Activated T-cell treated with anti-CD3 and anti-CD28 coated beads, Interleukin-2, amount 50 U/mL, for 1 hour (primary cell): ENCODE measurements at regions not wholly inside any gene's neighbourhood (a gene's known extent, or its start where the extent isn't known, plus 50 kb on each side); places are given as distances from the start of the nearest gene placed in this dataset.
"Not testable (repeated sequence)": the region's sequence is repeated elsewhere in the genome, so short reads cannot be mapped to it uniquely, and the experiment has no call there.

Experiments used
- DNase-seq: peaks from one replicate; pipeline ENCODE4 v3.0.0-alpha.2; 2020

GRCh38 chr13:104571161-104571892 is 1505.1 kb upstream of the SLC10A2 start:
- no peak for DNase-seq

- no peak for DNase-seq
Measured at GRCh38 chr13:104567114-104567513, 1500.9 kb upstream of the SLC10A2 start.

- DNase-seq: no peak
Measured at GRCh38 chr13:104565888-104566287, 1499.7 kb upstream of the SLC10A2 start.

- no peak for DNase-seq
Measured at GRCh38 chr13:104553896-104554295, 1487.7 kb upstream of the SLC10A2 start.

- no peak for DNase-seq
Measured at GRCh38 chr13:104553186-104553585, 1487.0 kb upstream of the SLC10A2 start.

- DNase-seq: no peak
Measured at GRCh38 chr13:104534847-104535246, 1468.6 kb upstream of the SLC10A2 start.

GRCh38 chr13:104532132-104532531 is 1465.9 kb upstream of the SLC10A2 start:
- no peak for DNase-seq

- no peak for DNase-seq
Measured at GRCh38 chr13:104530741-104531140, 1464.5 kb upstream of the SLC10A2 start.

- DNase-seq: no peak
Measured at GRCh38 chr13:104526561-104526960, 1460.3 kb upstream of the SLC10A2 start.

GRCh38 chr13:104525467-104525866 is 1459.2 kb upstream of the SLC10A2 start:
- no peak for DNase-seq

GRCh38 chr13:104522235-104523072 is 1456.2 kb upstream of the SLC10A2 start:
- no peak for DNase-seq

GRCh38 chr13:104510422-104510821 is 1444.2 kb upstream of the SLC10A2 start:
- DNase-seq: no peak

GRCh38 chr13:104493502-104493901 is 1427.3 kb upstream of the SLC10A2 start:
- not testable (repeated sequence) for DNase-seq

GRCh38 chr13:104491916-104492315 is 1425.7 kb upstream of the SLC10A2 start:
- no peak for DNase-seq

- no peak for DNase-seq
Measured at GRCh38 chr13:104487006-104487405, 1420.8 kb upstream of the SLC10A2 start.

- no peak for DNase-seq
Measured at GRCh38 chr13:104485571-104485970, 1419.4 kb upstream of the SLC10A2 start.

GRCh38 chr13:104483631-104484030 is 1417.4 kb upstream of the SLC10A2 start:
- DNase-seq: no peak

- no peak for DNase-seq
Measured at GRCh38 chr13:104477261-104477660, 1411.0 kb upstream of the SLC10A2 start.

GRCh38 chr13:104473936-104474335 is 1407.7 kb upstream of the SLC10A2 start:
- DNase-seq: no peak

GRCh38 chr13:104466016-104466415 is 1399.8 kb upstream of the SLC10A2 start:
- DNase-seq: no peak

GRCh38 chr13:104461049-104461448 is 1394.8 kb upstream of the SLC10A2 start:
- no peak for DNase-seq

- no peak for DNase-seq
Measured at GRCh38 chr13:104460554-104460953, 1394.3 kb upstream of the SLC10A2 start.

- no peak for DNase-seq
Measured at GRCh38 chr13:104450006-104450405, 1383.8 kb upstream of the SLC10A2 start.

- no peak for DNase-seq
Measured at GRCh38 chr13:104447348-104447747, 1381.1 kb upstream of the SLC10A2 start.
